ENCODE measurements at regions not wholly inside any gene's neighbourhood (a gene's known extent, or its start where the extent isn't known, plus 50 kb on each side); places are given as distances from the start of the nearest gene placed in this dataset.

DNA sequence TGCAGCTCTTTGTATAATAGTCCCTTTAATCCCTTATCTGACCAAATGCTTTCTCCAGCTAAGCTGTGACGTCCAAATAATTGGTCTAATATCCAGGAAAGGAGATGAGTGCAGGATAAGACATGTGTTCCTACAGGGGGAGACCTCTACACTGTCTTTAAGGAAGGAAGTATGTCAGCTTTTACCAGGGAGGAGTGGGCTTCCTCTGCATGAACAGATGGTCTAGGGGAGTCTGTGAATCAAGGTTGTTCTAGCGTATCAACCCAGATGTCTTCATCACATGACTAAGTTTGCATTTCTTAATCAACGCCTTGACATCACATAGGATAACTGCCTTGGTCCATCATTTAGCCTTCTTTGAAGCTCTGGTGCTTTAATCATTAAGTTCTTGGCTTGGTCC lies 528.2 kb downstream of the MRPL39 start:
- DNase-seq (ENCODE audit: insufficient read length, low spot score) (no peak), FAIRE-seq (no peak)

GRCh38 chr21:25062061-25062460 lies 545.2 kb downstream of the MRPL39 start:
- no peak for DNase-seq (ENCODE audit: insufficient read length, low spot score)
- no peak for FAIRE-seq

DNA sequence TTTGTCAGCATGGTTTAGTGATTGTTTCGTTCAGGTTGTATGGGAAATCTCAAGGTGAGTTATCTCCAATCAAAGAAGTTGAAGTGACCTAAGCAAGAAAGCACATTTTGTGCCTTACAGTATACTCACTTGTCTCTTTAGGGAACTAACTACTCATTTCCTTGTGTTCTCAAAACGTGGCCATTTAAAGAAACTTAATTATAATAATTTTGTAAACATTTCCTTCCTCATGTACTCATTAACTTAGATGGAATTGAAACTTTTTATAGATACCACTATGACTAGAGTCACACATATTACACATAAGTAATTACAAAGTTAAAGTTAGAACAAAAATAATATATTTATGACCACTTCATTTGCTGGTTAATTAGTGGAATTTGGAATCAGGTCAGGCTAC lies 552.6 kb downstream of the MRPL39 start:
- FAIRE-seq (no peak), DNase-seq (ENCODE audit: insufficient read length, low spot score) (no peak)

DNA sequence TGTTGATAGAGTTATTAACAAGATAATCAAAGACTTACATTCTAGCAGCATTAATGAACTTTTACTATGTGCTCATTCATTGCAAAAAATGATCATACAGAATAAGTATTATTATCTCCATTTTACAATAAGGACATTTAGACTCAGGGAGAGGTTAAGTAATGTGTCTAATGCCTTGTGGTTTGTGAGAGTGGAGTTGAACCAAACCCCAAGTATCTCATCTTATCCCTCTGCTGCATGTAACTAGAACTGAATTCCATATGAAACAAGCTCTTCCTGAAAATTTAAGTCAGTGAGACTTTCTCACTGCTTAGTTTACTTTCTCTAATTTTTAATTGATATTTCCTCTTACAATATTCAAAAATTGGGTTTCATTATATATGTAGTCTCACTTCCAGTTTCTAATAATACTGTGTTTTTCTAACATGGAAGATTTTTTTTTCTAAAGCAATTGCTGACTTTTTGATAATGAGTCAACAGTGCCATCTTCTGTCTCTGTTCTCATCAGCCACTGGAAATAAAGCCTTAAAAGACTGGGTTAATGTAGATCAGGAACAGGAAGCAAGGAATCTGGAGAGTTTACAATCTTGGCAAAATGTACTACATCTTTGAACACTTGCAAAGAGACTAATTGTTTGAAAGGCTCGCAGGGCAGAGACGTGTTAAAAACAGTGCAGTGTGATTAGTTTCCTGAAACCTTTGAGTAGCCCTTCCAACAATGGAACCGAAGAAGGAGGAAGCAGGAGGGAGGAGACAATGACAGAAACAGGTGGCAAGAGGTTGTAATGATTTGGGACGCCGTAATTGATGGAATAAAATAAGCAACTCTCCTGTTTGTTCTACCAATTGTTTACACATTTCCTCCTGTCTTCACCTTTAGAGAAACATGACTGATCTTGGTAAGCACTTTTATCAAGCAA lies 567.6 kb downstream of the MRPL39 start:
- no peak for FAIRE-seq
- peak; percentile 17 for DNase-seq (ENCODE audit: insufficient read length, low spot score)

DNA sequence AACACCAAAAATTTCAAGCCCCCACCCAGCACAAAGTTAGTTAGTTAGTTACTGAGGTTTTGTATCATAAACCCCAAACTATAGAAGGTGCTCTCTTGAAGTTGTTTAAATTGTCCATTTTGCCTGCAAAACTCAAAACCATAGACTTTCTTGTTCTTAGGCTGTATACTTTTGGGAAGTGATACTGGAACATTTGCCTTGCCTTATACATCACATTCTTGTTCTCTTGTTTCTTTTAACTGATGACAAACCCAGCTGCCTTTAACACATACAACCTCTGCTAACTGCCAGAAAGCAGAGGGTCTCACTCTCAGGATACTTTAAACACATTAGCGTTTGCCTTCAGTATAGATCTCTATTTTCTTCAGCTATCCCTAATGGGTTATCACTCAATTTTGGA lies 570.5 kb downstream of the MRPL39 start:
- DNase-seq (ENCODE audit: insufficient read length, low spot score) (no peak), FAIRE-seq (no peak)

- DNase-seq (ENCODE audit: insufficient read length, low spot score) = no peak
- FAIRE-seq = no peak
Measured at GRCh38 chr21:25031750-25032149, 575.5 kb downstream of the MRPL39 start.

DNA sequence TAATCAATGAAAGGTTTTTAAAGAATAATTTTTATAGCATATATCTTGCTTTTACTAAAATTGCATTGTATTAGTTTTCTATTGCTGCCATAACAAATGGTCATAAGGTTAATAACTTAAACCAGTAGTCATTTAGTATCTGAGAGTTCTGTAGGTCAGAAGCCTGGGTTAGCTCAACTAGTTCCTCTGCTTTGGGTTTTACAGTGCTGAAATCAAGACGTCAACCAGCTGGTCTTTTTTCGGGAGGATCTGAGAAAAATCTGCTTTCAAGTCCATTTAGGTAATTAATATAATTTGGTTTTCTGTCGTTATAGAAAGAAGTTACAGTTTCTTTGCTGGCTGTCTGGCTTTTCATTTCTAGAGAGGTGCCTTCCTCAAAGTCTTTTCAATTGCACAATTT lies 577.7 kb downstream of the MRPL39 start:
- DNase-seq (ENCODE audit: insufficient read length, low spot score) (no peak), FAIRE-seq (no peak)

GRCh38 chr21:25025596-25025995 lies 581.7 kb downstream of the MRPL39 start:
- no peak for DNase-seq (ENCODE audit: insufficient read length, low spot score)
- no peak for FAIRE-seq

- no peak for DNase-seq (ENCODE audit: insufficient read length, low spot score)
- no peak for FAIRE-seq
Measured at GRCh38 chr21:25024639-25025038, 582.6 kb downstream of the MRPL39 start.

GRCh38 chr21:25005388-25005787 lies 601.9 kb downstream of the MRPL39 start:
- no peak for FAIRE-seq
- peak; percentile 11 for DNase-seq (ENCODE audit: insufficient read length, low spot score)

DNA sequence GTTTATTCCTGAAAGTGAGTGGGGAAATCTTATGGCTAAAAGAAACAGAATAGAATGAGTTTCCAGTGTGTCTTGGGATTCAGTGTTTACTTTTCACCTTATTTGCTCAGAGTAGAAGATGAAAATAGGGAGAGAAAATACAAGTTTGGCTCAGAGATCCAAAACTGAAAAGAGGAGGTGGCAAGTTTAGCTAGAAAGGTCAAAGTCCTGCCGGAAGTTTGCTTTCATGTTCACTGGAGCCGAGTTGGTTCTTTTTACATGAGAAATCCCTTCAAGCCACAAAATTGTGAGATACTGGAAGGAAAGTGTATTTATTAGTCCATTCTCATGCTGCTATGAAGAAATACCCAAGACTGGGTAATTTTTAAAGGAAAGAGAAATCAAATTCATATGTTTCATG lies 604.6 kb downstream of the MRPL39 start:
- no peak for DNase-seq (ENCODE audit: insufficient read length, low spot score)
- no peak for FAIRE-seq

DNA sequence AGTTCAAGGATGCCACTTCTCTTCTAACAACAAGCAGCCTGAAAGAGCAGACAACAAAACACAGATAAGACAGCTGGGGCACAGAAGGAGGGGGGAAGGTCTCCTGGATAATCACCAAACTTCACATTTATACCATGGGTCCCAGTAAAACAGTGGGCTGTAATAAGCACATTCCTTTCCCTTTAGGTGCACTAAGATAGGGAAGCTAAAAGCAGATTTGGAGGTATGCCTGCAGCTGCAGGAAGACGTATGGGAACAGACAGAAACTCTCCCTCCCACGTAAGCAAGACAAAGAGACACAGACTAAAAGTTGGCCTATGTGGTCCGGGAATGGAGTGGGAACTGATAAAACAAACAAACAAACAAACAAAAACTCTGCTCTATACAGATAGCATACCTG lies 612.1 kb downstream of the MRPL39 start:
- FAIRE-seq (no peak), DNase-seq (ENCODE audit: insufficient read length, low spot score) (no peak)

DNA sequence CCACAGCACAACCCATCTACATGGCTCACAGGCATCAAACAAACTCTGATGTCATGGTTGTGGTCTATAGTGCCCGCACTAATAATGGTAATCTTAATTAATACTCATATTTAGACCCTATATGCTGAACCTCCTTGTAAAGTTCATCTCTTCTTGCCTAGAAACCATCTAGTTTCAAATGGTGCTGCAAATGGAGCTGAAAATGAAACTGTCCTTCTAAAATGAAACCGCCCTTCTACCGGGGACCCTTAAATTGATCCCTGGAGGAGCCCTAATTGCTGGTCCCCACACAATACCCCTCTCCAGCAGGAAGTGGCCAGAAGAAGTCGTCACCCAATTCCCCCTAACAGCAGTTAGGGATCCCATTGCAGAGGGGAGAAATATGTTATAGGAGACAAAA lies 612.6 kb downstream of the MRPL39 start:
- FAIRE-seq (no peak), DNase-seq (ENCODE audit: insufficient read length, low spot score) (no peak)

- FAIRE-seq = no peak
- no peak for DNase-seq (ENCODE audit: insufficient read length, low spot score)
Measured at GRCh38 chr21:24989516-24989915, 617.8 kb downstream of the MRPL39 start.

- FAIRE-seq (no peak), DNase-seq (ENCODE audit: insufficient read length, low spot score) (no peak)
Measured at GRCh38 chr21:24988941-24989340, 618.3 kb downstream of the MRPL39 start.

DNA sequence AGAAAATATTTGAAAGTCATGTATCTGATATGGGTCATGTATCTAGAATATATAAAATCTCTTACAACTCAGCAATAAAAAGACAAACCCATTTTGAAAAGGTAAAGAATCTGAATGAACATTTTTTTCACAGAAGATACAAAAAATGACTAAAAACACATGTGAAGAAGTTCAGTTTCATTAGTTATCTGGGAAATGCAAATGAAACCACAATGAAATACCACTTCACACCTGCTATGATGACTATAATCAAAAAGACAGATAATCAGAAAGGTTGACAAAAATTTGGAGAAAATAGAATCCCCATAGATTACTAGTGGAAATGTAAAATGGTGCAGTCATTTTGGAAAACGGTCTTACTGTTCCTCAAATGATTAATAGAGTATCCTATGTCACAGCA lies 631.0 kb downstream of the MRPL39 start:
- no peak for DNase-seq (ENCODE audit: insufficient read length, low spot score)
- no peak for FAIRE-seq

DNA sequence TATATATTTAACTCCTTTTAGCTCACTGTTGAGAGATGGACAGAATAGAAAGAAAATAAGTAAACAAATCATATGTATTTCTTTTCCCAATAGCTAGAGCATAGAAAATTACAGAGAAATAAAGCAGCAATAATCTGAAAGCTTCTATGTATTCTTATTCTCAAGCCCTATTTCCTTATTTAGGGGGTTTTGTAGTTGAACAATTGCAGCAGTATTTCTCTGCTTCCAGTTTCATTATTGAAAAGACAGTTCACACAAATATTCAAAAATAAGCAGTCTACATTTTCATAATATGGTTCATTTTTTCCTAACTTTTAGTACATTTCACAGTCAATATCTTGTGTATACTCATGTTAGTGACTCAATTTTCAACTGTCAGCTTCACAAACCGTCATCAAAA lies 638.2 kb downstream of the MRPL39 start:
- DNase-seq (ENCODE audit: insufficient read length, low spot score) (no peak), FAIRE-seq (no peak)

GRCh38 chr21:24955275-24955961 lies 651.9 kb downstream of the MRPL39 start:
- no peak for DNase-seq (ENCODE audit: insufficient read length, low spot score)
- no peak for FAIRE-seq

DNA sequence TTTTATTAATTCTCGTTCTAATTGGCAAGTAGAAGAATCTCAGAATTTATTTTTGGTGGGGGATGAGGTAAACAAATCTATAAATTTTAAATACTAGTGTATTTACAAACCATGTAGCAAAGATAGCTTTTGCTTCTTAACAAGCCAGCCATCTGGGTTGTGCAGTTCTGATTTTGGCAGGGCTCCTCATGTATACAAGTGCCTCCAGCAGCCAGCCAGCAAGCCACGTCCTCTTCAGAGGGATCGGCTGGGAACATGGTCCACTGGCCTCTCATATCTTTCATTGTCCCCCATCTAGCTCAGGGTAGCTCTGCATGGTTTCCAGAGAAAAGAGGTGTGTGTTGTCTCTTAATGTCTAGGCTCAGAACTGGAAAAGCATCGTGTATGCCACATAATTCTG lies 659.1 kb downstream of the MRPL39 start:
- no peak for FAIRE-seq
- no peak for DNase-seq (ENCODE audit: insufficient read length, low spot score)

GRCh38 chr21:24945910-24946309 lies 661.4 kb downstream of the MRPL39 start:
- FAIRE-seq (no peak), DNase-seq (ENCODE audit: insufficient read length, low spot score) (no peak)

- peak; percentile 6 for DNase-seq (ENCODE audit: insufficient read length, low spot score)
- FAIRE-seq = no peak
Measured at GRCh38 chr21:24941316-24942185, 665.7 kb downstream of the MRPL39 start.

All from HTR-8/SVneo (cell line).